ENCODE measurements at regions not wholly inside any gene's neighbourhood (a gene's known extent, or its start where the extent isn't known, plus 50 kb on each side); places are given as distances from the start of the nearest gene placed in this dataset.

DNA sequence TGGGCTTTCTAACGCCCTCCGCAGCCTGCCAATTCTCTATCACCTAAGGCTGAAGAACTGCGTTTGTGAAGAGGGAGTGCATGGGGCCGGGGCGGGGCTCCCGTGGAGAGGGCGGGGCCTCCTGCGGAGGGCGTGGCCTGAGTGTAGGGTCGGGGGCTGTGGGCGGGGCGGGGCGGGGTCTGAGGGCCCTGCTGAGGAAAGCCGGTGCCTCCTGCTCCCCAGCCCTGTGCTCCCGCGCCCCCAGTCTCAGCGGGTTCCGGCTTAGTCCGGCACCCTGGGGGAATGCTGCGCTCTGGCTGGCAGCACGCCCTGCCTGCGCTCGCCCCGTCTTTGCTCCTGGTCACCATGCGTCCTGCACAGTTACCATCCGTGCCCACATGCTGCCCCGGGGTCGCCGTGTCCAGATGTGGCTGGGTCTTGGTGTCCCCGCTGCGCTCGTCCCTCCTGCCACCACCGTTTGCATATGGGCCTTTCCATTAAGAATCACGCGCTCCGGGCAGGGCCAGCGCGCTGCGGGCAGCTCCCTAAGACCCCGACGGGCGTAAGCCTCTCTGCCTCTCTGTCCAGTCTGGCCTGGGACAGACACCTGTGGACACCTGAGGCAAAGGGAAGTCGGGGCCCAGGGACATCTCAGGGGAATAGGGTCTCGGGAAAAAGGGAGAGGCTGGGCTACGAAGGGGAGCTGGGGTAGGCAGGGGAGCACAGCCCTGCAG lies 144.0 kb upstream of the RET start:
- no peak for DNase-seq

- peak in 1 of 51 donors; percentile 10 for DNase-seq
Measured at GRCh38 chr10:42933448-42934340, 143.2 kb upstream of the RET start.

- no peak for DNase-seq
Measured at GRCh38 chr10:42934351-42934811, 142.5 kb upstream of the RET start.

- DNase-seq = no peak
Measured at GRCh38 chr10:42934842-42935241, 142.0 kb upstream of the RET start.

DNA sequence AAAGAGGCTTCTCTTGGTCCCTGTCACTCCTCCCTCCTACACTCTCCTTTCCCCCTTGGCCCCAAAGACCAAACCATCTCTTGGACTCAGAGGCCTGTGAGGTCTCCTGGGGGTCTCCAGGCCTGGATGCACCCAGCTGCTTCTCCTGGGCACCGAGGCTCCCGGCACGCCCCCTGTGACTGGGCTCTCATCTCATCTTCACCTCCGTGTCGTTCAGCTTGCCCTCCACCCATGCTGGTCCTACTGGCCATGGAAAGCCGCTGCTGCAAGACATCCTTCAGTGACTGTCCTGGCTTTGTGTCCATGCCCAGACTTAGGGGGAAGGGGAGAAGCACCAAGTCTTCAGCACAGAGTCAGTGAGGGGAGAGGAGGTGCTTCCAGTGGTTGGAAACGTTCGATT lies 141.4 kb upstream of the RET start:
- no peak for DNase-seq

GRCh38 chr10:42936580-42936979 lies 140.3 kb upstream of the RET start:
- no peak for DNase-seq

DNA sequence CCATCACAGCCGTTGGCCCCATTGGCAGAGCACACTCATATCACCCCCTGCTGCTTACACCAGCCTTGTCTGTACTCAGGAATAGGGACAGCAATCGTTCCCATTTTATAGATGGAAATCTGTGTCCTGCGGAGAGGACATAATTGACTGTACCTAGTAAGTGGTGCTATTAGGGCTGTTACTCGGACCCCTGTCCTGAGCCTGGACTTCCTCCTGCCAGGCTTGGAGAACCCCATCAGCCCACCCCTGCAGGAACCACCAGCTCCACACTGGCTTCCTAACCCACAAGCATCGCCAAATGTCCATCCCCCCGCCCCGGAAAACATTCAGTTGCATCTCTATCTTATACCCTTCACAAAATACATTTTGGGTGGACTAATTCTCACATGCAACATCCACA lies 139.8 kb upstream of the RET start:
- no peak for DNase-seq

DNA sequence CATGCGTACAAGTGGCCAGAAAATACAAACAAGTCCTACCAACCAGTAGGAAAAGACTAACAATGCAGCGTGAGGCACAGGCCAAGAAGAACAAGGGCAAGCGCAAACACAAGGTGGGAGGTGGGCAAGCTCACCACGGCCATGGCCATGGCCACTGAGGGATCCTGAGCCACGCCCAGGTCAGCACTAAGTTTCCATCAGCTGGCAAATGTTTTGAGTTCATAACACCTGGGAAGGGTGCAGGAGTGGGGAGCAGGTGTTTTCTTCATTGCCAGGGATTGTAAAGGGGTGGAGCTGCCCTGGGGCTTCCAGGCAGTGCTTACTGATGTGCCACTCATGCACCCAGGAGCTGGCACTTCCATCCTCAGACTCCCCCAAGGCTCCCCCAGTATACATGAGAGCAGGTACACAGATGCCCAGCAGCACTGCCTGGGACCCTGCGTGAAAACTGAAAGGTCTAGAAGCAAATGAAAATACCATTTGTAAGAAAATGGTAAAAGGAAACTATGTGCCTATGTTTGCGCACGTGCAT lies 139.2 kb upstream of the RET start:
- DNase-seq = no peak

- no peak for DNase-seq
Measured at GRCh38 chr10:42938351-42938750, 138.5 kb upstream of the RET start.

DNA sequence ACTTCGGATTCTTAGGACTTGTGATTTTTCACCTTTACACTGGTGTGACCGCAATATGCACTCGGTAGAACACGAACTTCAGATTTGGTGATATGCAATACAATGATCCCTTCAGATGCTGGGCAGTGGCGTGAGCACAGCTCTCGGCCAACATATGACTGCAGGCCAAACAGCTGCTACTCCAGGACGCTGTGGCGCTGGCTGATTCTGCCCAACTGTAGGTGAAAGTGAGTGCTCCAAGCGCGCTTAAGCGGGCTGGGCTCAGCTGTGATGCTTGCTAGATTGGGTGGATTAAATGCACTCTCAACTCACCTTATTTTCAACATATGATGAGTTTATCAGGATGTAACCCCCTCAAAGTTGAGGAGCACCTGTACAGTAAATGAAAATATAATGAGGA lies 137.6 kb upstream of the RET start:
- no peak for DNase-seq

DNA sequence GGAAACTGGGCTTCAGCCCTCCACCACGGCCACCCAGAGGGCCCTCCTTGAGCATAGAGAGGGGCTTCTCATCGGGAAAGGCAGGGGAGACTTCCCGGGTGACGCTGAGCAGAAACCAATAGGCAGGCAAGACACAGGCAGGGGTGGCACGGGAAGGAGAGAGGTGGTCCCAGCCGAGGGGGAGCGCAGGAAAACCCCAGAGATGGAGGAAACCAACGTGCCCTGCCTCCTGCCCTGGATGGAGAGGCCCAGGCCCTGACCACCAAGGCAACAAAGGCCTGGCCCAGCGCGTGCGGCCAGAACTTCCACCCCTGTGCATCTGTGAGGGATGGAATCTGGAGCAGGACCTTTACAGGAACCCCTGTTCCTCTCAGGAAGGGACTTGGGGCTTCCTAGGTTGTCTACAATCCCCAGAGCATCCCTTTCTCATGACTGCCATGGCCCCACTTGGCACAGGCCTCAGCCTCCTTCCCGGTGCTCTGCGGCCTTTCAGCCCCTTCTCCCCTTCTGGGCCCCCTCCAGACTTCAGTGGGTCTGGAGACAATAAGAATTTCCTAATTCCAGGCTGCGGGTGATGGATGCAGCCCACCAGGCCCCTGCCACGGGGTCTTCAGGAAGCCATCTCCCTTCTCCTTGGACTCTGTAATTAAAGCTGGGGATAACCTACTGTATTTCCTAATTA lies 137.0 kb upstream of the RET start:
- no peak for DNase-seq

DNA sequence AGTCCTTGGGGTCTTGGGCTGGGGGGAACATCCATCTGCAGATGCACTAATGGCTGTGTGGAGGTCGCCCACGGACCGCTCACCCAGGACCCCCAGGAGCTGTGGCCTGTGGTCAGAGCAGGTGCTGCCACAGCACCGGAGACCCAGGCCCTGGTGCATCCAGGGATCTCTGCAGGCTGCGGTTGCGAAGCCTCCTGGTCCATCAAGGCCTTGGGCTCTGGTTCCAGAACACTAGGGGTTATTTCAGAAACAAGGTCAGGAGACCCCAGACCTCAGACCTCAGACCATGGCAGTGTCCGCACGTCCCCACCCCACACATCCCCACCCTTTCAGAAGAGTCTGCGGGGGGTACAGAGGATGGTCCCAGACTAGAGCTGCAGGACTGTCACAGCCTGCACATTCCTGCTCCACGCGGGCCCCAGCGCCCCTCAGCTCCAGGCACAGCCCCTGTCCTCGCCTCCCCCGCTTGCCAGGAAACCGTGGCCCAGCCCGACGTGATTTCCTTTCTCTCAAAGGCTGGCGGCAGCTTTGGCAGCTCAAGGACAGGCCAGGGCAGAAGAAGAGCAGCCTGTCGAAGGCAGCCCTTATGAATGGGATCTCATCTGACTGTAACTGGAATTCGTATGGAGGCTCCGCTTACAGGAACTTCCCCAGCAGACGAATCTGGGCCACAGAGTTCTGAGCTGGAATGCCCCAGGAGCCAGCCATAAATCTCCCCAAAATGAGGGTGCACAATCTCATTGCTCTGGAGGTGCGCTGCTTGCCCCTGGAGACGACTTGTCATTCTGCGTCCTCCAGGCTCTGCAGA lies 136.2 kb upstream of the RET start:
- no peak for DNase-seq

GRCh38 chr10:42941295-42941644 lies 135.6 kb upstream of the RET start:
- DNase-seq = no peak

DNA sequence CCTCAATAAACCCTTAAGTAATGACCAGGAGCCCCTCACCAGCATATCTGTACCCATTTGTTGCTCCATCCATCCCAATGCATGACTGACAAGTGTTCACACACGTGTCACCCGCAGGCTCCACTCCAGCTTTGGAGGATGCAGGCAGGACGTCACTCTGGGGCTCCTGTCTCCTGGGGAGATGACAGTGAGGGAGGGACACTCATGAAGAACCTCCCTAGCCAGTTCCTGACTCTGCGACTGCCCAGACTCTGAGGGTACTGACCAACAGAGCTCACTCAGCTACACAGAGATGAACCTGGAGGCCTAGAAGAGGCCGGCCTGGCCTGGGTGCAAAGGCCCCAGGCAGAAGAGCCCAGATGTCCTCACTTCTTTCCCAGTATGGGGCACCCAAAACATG lies 135.1 kb upstream of the RET start:
- no peak for DNase-seq

DNA sequence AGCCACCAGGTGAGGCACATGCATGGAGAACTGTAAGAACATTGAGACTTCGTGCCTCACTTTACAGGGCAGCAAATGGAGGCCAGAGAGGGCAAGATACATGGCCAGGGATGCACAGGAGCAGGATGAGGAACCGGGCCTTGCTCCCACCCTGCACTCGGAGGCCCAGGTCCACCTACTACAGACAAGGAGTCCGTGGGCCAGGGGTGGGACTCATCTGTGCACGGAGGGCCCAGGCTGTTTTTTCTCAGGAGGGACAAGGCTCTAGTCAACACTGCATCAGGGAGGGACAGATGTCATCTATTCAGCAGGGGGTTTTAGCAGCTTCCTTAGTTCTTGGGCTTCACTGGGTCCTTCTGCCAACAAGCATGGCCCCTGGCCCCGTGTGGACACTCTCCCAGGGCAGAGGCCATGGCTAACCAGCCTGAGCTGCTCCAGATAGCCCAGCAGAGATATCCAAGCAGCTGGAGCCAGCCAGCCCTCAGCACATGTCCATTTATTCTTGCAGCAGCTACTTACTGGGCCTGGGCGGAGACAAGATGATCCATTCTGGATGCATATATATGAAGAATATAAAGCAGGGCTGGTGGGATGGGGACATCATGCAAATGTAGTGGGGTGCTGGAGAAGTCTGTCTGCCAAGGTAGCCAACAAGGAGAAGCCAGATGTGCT lies 134.5 kb upstream of the RET start:
- DNase-seq = no peak

GRCh38 chr10:42943025-42943818 lies 133.6 kb upstream of the RET start:
- no peak for DNase-seq

DNA sequence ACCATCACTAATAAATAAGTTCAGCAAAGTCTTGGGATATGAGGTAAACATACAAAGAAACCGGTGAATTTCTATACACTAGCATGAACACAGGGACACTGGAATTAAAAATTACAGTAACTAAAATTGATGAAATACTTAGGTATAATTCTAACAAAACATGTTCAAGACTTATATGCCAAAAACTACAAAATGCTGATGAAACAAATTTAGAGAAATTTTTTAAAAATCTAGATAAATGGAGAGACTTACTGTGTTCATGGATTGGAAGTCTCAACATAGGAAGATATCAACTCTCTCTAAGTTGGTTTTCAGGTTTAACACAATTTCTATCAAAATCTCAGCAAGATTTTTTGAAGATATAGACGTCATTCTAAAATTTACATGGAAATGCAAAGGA lies 128.8 kb upstream of the RET start:
- DNase-seq = no peak

GRCh38 chr10:42949287-42949686 lies 127.6 kb upstream of the RET start:
- no peak for DNase-seq

DNA sequence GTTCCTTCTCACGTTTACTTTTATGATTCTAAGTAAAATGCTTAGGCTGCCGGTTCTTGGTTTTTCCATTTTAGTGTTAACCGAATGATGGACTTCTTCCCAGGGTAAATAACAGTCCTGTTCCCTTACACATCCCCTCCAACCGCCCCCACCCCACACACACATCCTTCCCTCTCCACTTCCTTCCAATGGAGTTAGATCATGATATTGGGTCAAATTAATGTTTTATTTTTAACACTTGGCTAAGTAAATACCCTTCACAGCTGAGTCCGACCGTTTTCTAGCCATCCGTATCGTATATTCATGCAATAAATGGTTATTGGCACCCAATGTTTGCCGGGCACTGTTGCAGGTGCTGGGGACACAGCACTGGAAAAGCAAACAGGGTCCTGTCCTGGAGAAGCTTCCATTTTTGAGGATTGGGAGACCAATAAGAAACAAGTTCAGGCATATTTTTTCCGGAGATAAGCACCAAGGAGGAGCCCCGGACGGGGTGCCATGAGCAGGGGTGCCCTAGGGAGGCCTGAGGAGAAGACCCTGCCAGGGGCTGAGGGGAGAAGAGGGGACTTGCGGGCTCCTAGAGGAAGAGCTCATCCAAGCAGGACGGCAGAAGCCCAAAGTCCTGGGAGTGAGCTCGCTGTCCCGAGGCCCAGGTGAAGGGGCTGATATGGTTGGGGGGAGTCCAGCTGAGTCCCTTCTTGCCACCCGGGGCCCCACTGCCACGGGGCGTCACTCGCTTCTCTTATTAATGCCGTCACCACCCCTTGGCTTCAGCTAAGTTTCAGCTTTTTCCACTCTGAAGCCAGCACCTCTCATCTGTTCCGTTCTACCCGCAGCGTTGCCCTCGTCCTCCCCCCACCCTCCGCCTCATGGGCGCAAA lies 126.0 kb upstream of the RET start:
- no peak for DNase-seq

Data from hypothalamus (tissue), 51 donors.